SK-N-DZ (cell line): ENCODE measurements at regions not wholly inside any gene's neighbourhood (a gene's known extent, or its start where the extent isn't known, plus 50 kb on each side); places are given as distances from the start of the nearest gene placed in this dataset.
"Not testable (repeated sequence)": the region's sequence is repeated elsewhere in the genome, so short reads cannot be mapped to it uniquely, and the experiment has no call there.

ENCODE experiments used
- DNase-seq: peaks from one replicate; pipeline ENCODE4 v3.0.0-alpha.2; 2015; ENCODE audit warnings: low spot score

GRCh38 chr5:117435203-117435602 lies 860.6 kb upstream of the SEMA6A start:
- DNase-seq: no peak

- no peak for DNase-seq
These were observed 859.6 kb upstream of the SEMA6A start for GRCh38 chr5:117434254-117434653.

GRCh38 chr5:117433818-117434217 lies 859.2 kb upstream of the SEMA6A start:
- no peak for DNase-seq

GRCh38 chr5:117431091-117431490 lies 856.5 kb upstream of the SEMA6A start:
- DNase-seq: peak; percentile 68

- no peak for DNase-seq
These were observed 850.5 kb upstream of the SEMA6A start for GRCh38 chr5:117425163-117425562.

GRCh38 chr5:117424559-117424958 lies 849.9 kb upstream of the SEMA6A start:
- DNase-seq: no peak

GRCh38 chr5:117417501-117417900 lies 842.9 kb upstream of the SEMA6A start:
- DNase-seq: no peak

- DNase-seq: no peak
These were observed 840.3 kb upstream of the SEMA6A start for GRCh38 chr5:117414926-117415325.

- DNase-seq: no peak
These were observed 837.1 kb upstream of the SEMA6A start for GRCh38 chr5:117411701-117412100.

- no peak for DNase-seq
These were observed 830.6 kb upstream of the SEMA6A start for GRCh38 chr5:117405197-117405596.

- no peak for DNase-seq
These were observed 820.0 kb upstream of the SEMA6A start for GRCh38 chr5:117394506-117395157.

GRCh38 chr5:117393125-117393524 lies 818.5 kb upstream of the SEMA6A start:
- DNase-seq: no peak

- no peak for DNase-seq
These were observed 805.7 kb upstream of the SEMA6A start for GRCh38 chr5:117380316-117380715.

- DNase-seq: no peak
These were observed 804.9 kb upstream of the SEMA6A start for GRCh38 chr5:117379521-117379920.

GRCh38 chr5:117376748-117377147 lies 802.1 kb upstream of the SEMA6A start:
- no peak for DNase-seq

- DNase-seq: no peak
These were observed 785.3 kb upstream of the SEMA6A start for GRCh38 chr5:117359895-117360294.

GRCh38 chr5:117357886-117358285 lies 783.3 kb upstream of the SEMA6A start:
- no peak for DNase-seq

- DNase-seq: no peak
These were observed 772.7 kb upstream of the SEMA6A start for GRCh38 chr5:117347280-117347679.

GRCh38 chr5:117343726-117344125 lies 769.1 kb upstream of the SEMA6A start:
- not testable (repeated sequence) for DNase-seq

GRCh38 chr5:117337064-117337749 lies 762.6 kb upstream of the SEMA6A start:
- DNase-seq: no peak

- no peak for DNase-seq
These were observed 761.6 kb upstream of the SEMA6A start for GRCh38 chr5:117336208-117336607.

- no peak for DNase-seq
These were observed 758.4 kb upstream of the SEMA6A start for GRCh38 chr5:117333011-117333410.

- no peak for DNase-seq
These were observed 757.7 kb upstream of the SEMA6A start for GRCh38 chr5:117332341-117332740.
